GM23338 (cell line): ENCODE measurements at regions not wholly inside any gene's neighbourhood (a gene's known extent, or its start where the extent isn't known, plus 50 kb on each side); places are given as distances from the start of the nearest gene placed in this dataset.

Source experiments
- ATAC-seq: fragments of 200-7000 bp; cut with Tn5 transposase; 3 replicates; pipeline ENCODE4 v1.9.1; 2020
- DNase-seq: peaks from one replicate; pipeline ENCODE4 v3.0.0-alpha.2; 2015; ENCODE audit warnings: low spot score
- H2AFZ ChIP-seq: fragments of 200-600 bp; sonication (generic); 2 replicates; pipeline ENCODE4 v1.8.0; 2016; ENCODE audit warnings: antibody characterized with exemption, mild to moderate bottlenecking, moderate library complexity
- H3F3A ChIP-seq: fragments of 200-600 bp; sonication (generic); replicated peaks from 2 replicates; pipeline ENCODE4 v1.8.0; 2017; ENCODE audit warnings: antibody characterized with exemption, mixed run types, low read depth
- H3K27ac ChIP-seq: fragments of 200-600 bp; sonication (generic); 2 replicates; pipeline ENCODE4 v1.6.1; 2016; ENCODE audit warnings: low read depth
- H3K27me3 ChIP-seq: fragments of 200-600 bp; sonication (generic); 2 replicates; pipeline ENCODE4 v1.8.0; 2016; ENCODE audit warnings: mild to moderate bottlenecking, mixed run types, moderate library complexity; ENCODE audit not compliant: insufficient read depth
- H3K36me3 ChIP-seq: fragments of 200-600 bp; sonication (generic); 2 replicates; pipeline ENCODE4 v1.8.0; 2016; ENCODE audit warnings: mild to moderate bottlenecking; ENCODE audit not compliant: insufficient read depth
- H3K4me1 ChIP-seq: fragments of 200-600 bp; sonication (generic); 2 replicates; pipeline ENCODE4 v1.8.0; 2016; ENCODE audit warnings: mild to moderate bottlenecking, moderate library complexity; ENCODE audit not compliant: insufficient read depth
- H3K4me2 ChIP-seq: fragments of 200-600 bp; sonication (generic); 2 replicates; pipeline ENCODE4 v1.7.1; 2017; ENCODE audit warnings: mixed run types
- H3K4me3 ChIP-seq: fragments of 200-600 bp; sonication (generic); 2 replicates; pipeline ENCODE4 v1.6.1; 2016; ENCODE audit warnings: mixed run types
- H3K79me2 ChIP-seq: fragments of 200-600 bp; sonication (generic); replicated peaks from 2 replicates; pipeline ENCODE4 v1.8.0; 2017; ENCODE audit warnings: mild to moderate bottlenecking; ENCODE audit not compliant: insufficient read depth
- H3K9me2 ChIP-seq: fragments of 200-600 bp; sonication (generic); 2 replicates; pipeline ENCODE4 v1.8.0; 2017; ENCODE audit not compliant: insufficient read depth
- H4K20me1 ChIP-seq: fragments of 200-600 bp; sonication (generic); replicated peaks from 2 replicates; pipeline ENCODE4 v1.8.0; 2017; ENCODE audit warnings: mild to moderate bottlenecking; ENCODE audit not compliant: insufficient read depth
- H3K27ac Mint-ChIP-seq: 2 replicates; pipeline ENCODE4 v1.8.0; 2020; ENCODE audit warnings: inconsistent platforms, mild to moderate bottlenecking, moderate library complexity, mixed read lengths
- H3K27me3 Mint-ChIP-seq: 3 replicates; pipeline ENCODE4 v1.8.0; 2022; ENCODE audit warnings: low read depth, mild to moderate bottlenecking, moderate library complexity, mixed read lengths, inconsistent platforms; ENCODE audit not compliant: insufficient read depth, poor library complexity
- H3K36me3 Mint-ChIP-seq: 3 replicates; pipeline ENCODE4 v1.8.0; 2021; ENCODE audit warnings: low read depth, mild to moderate bottlenecking, inconsistent platforms, moderate library complexity, mixed read lengths
- H3K4me1 Mint-ChIP-seq: 3 replicates; pipeline ENCODE4 v1.8.0; 2020; ENCODE audit warnings: mild to moderate bottlenecking, inconsistent platforms, mixed read lengths
- H3K4me3 Mint-ChIP-seq: 3 replicates; pipeline ENCODE4 v1.8.0; 2021; ENCODE audit warnings: moderate library complexity, mild to moderate bottlenecking, inconsistent platforms, mixed read lengths
- H3K9me3 Mint-ChIP-seq: 3 replicates; pipeline ENCODE4 v1.8.0; 2020; ENCODE audit warnings: moderate library complexity, mild to moderate bottlenecking, inconsistent platforms, mixed read lengths
- CREB1 ChIP-seq: fragments of 250-450 bp; sonication (Bioruptor Pico); IDR thresholded peaks from 2 replicates; pipeline ENCODE4 v1.5.0; 2020; ENCODE audit warnings: low read depth, mild to moderate bottlenecking, moderate library complexity
- CTCF ChIP-seq, 2 experiments: fragments of 200-600 bp in 1 of 2; sonication (generic) in 1 of 2; conservative IDR thresholded peaks; 2 replicates each; pipeline versions ENCODE4 v1.5.1 to v1.6.1; 2016 to 2017; ENCODE audit warnings: antibody characterized with exemption in 2 of 2, low read depth in 2 of 2, mild to moderate bottlenecking in 2 of 2, moderate library complexity in 1 of 2
- EZH2 ChIP-seq: fragments of 200-600 bp; sonication (generic); IDR thresholded peaks from one replicate; pipeline ENCODE4 v1.8.0; 2017; ENCODE audit warnings: antibody characterized with exemption, mild to moderate bottlenecking, low read depth; ENCODE audit not compliant: unreplicated experiment
- EZH2phosphoT487 ChIP-seq: fragments of 200-600 bp; sonication (generic); IDR thresholded peaks from one replicate; pipeline ENCODE4 v1.8.1; 2018; ENCODE audit warnings: antibody characterized with exemption; ENCODE audit not compliant: unreplicated experiment
- JUNB ChIP-seq: IDR thresholded peaks from one replicate; pipeline ENCODE4 v1.6.1; 2016; ENCODE audit warnings: antibody characterized with exemption; ENCODE audit not compliant: unreplicated experiment
- NANOG ChIP-seq: IDR thresholded peaks from 2 replicates; pipeline ENCODE4 v1.6.1; 2016; ENCODE audit warnings: antibody characterized with exemption, borderline replicate concordance
- POLR2AphosphoS5 ChIP-seq: IDR thresholded peaks from 2 replicates; pipeline ENCODE4 v1.6.1; 2016; ENCODE audit warnings: antibody characterized with exemption, low read depth
- STAT1 ChIP-seq: IDR thresholded peaks from one replicate; pipeline ENCODE4 v1.6.1; 2016; ENCODE audit warnings: antibody characterized with exemption; ENCODE audit not compliant: unreplicated experiment
- ZNF114 ChIP-seq: fragments of 250-450 bp; sonication (Bioruptor Pico); IDR thresholded peaks from 2 replicates; pipeline ENCODE4 v1.5.0; 2020; ENCODE audit warnings: mild to moderate bottlenecking, moderate library complexity
- ZNF331 ChIP-seq: fragments of 250-450 bp; sonication (Bioruptor Pico); IDR thresholded peaks from 2 replicates; pipeline ENCODE4 v1.5.0; 2020; ENCODE audit warnings: low read depth, mild to moderate bottlenecking, moderate library complexity
- ZNF462 ChIP-seq: fragments of 250-450 bp; sonication (Bioruptor Pico); IDR thresholded peaks from 2 replicates; pipeline ENCODE4 v1.5.0; 2020; ENCODE audit warnings: mild to moderate bottlenecking, moderate library complexity
- TF ChIP-seq, protein P1 (sequence below): IDR thresholded peaks from 2 replicates; pipeline ENCODE4 v1.6.1; 2016; ENCODE audit warnings: antibody characterized with exemption

DNA sequence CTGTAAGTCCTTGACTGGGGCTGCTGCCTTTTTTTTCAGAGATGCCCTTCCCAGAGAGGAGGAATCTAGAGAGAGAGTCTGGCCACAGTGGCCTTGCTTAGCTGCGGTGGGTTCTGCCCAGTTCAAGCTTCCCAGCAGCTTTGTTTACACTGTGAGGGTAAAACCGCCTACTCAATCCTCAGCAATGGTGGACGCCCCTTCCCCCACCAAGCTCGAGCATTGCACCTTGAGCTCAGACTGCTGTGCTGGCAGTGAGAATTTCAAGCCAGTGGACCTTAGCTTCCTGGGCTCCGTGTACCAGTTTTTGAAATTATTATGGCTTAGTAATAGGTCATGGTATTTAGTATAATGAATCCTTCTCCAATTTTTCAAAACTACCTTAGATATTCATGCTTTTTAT, 395.4 kb downstream of the NPIPA7 start (continued):
- no peak for TF ChIP-seq ZNF462
- no peak for TF ChIP-seq JUNB
- TF ChIP-seq CREB1 (CRISPR knock-in tag), result no peak
- TF ChIP-seq CTCF (conservative IDR thresholded peaks at IDR 0.05; ENCODE audit: low read depth in 2 of 2), result no peak

GRCh38 chr16:16778332-16778731, 399.4 kb downstream of the NPIPA7 start:
- no peak overlapping the region for H3K27ac ChIP-seq
- DNase-seq (no peak), ATAC-seq (no peak)
- H2AFZ ChIP-seq, result no peak overlapping the region
- peaks cover 5% of the 10 kb centered on the region for H3K27me3 Mint-ChIP-seq
- no peaks in the 10 kb centered on the region; the same call in 2 of the 3 replicates for H3K9me3 Mint-ChIP-seq
- H3K4me3 ChIP-seq, result no peak overlapping the region
- H3K4me1 ChIP-seq, result peaks cover 5% of the 10 kb centered on the region
- H3K27ac Mint-ChIP-seq, result no peak overlapping the region
- no peaks in the 10 kb centered on the region for H3K36me3 ChIP-seq
- no peaks in the 10 kb centered on the region for H3F3A ChIP-seq
- H3K27me3 ChIP-seq, result no peaks in the 10 kb centered on the region
- peaks cover 17% of the 10 kb centered on the region for H3K4me1 Mint-ChIP-seq
- peaks cover 7% of the 10 kb centered on the region; the same call in 1 of the 2 replicates for H3K9me2 ChIP-seq
- H3K79me2 ChIP-seq, result no peaks in the 10 kb centered on the region
- H4K20me1 ChIP-seq, result no peaks in the 10 kb centered on the region
- no peak overlapping the region for H3K4me2 ChIP-seq
- H3K36me3 Mint-ChIP-seq, result no peaks in the 10 kb centered on the region
- H3K4me3 Mint-ChIP-seq, result no peak overlapping the region
- no peak for TF ChIP-seq POLR2AphosphoS5
- TF ChIP-seq NANOG, result no peak
- no peak for TF ChIP-seq EZH2phosphoT487
- TF ChIP-seq STAT1, result no peak
- no peak for TF ChIP-seq EZH2
- TF ChIP-seq, protein P1, sequence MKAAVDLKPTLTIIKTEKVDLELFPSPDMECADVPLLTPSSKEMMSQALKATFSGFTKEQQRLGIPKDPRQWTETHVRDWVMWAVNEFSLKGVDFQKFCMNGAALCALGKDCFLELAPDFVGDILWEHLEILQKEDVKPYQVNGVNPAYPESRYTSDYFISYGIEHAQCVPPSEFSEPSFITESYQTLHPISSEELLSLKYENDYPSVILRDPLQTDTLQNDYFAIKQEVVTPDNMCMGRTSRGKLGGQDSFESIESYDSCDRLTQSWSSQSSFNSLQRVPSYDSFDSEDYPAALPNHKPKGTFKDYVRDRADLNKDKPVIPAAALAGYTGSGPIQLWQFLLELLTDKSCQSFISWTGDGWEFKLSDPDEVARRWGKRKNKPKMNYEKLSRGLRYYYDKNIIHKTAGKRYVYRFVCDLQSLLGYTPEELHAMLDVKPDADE, result no peak
- no peak for TF ChIP-seq ZNF331 (CRISPR knock-in tag)
- TF ChIP-seq JUNB, result no peak
- no peak for TF ChIP-seq ZNF114 (CRISPR knock-in tag)
- no peak for TF ChIP-seq CREB1 (CRISPR knock-in tag)
- no peak for TF ChIP-seq CTCF (conservative IDR thresholded peaks at IDR 0.05; ENCODE audit: low read depth in 2 of 2)
